Liver (tissue), 8 donors: ENCODE measurements at regions not wholly inside any gene's neighbourhood (a gene's known extent, or its start where the extent isn't known, plus 50 kb on each side); places are given as distances from the start of the nearest gene placed in this dataset.

Source experiments
- DNase-seq: peaks from one replicate; pipeline ENCODE4 v3.0.0-alpha.2; 2017; ENCODE audit warnings: low spot score
- H3K27ac ChIP-seq, 2 donors: one replicate each; pipeline ENCODE4 v1.7.0; 2013; ENCODE audit warnings: inconsistent platforms in 2 of 2, low read length in 2 of 2, control low read depth in 1 of 2, low read depth in 1 of 2, mild to moderate bottlenecking in 1 of 2
- H3K27me3 ChIP-seq, 4 donors: one replicate each; pipeline versions ENCODE4 v1.6.1 to v1.7.0; 2013; ENCODE audit warnings: low read length in 3 of 4, inconsistent platforms in 1 of 4, mild to moderate bottlenecking in 1 of 4, moderate library complexity in 1 of 4; ENCODE audit not compliant: control insufficient read depth in 4 of 4, insufficient read depth in 4 of 4
- H3K36me3 ChIP-seq, 4 donors: one replicate each; pipeline versions ENCODE4 v1.6.1 to v1.7.0; 2013; ENCODE audit warnings: low read length in 3 of 4, mild to moderate bottlenecking in 3 of 4, low read depth in 1 of 4, moderate library complexity in 1 of 4; ENCODE audit not compliant: control insufficient read depth in 4 of 4, insufficient read depth in 3 of 4
- H3K4me1 ChIP-seq, 4 donors: one replicate each; pipeline versions ENCODE4 v1.6.1 to v1.7.0; 2013; ENCODE audit warnings: low read length in 3 of 4, mild to moderate bottlenecking in 3 of 4, moderate library complexity in 1 of 4; ENCODE audit not compliant: control insufficient read depth in 4 of 4, insufficient read depth in 4 of 4
- H3K4me3 ChIP-seq, 3 donors: one replicate each; pipeline versions ENCODE4 v1.6.1 to v1.7.0; 2013; ENCODE audit warnings: low read length in 3 of 3, control low read depth in 1 of 3, low read depth in 1 of 3, mild to moderate bottlenecking in 1 of 3
- H3K9ac ChIP-seq, 2 donors: one replicate each; pipeline ENCODE4 v1.7.0; 2013; ENCODE audit warnings: low read length in 2 of 2, mild to moderate bottlenecking in 2 of 2, moderate library complexity in 2 of 2, control low read depth in 1 of 2, low read depth in 1 of 2
- H3K9me3 ChIP-seq, 4 donors: one replicate each; pipeline versions ENCODE4 v1.6.1 to v1.7.0; 2013; ENCODE audit warnings: low read length in 3 of 4; ENCODE audit not compliant: control insufficient read depth in 4 of 4
- EGR1 ChIP-seq, 2 donors: IDR thresholded peaks; 2 replicates each; pipeline ENCODE4 v1.6.1; 2016 to 2018; ENCODE audit warnings: antibody characterized with exemption in 2 of 2, low read depth in 2 of 2
- FOXA1 ChIP-seq: IDR thresholded peaks from 2 replicates; pipeline ENCODE4 v1.6.1; 2016; ENCODE audit warnings: antibody characterized with exemption
- FOXA2 ChIP-seq: IDR thresholded peaks from 2 replicates; pipeline ENCODE4 v1.6.1; 2016; ENCODE audit warnings: antibody characterized with exemption
- GABPA ChIP-seq, 2 donors: IDR thresholded peaks in 1 of 2; conservative IDR thresholded peaks in 1 of 2; 2 replicates each; pipeline ENCODE4 v1.6.1; 2016; ENCODE audit warnings: antibody characterized with exemption in 2 of 2, mild to moderate bottlenecking in 1 of 2, moderate library complexity in 1 of 2
- HNF4A ChIP-seq, 2 donors: conservative IDR thresholded peaks; 2 replicates each; pipeline ENCODE4 v1.6.1; 2016; ENCODE audit warnings: antibody characterized with exemption in 2 of 2, mild to moderate bottlenecking in 2 of 2
- HNF4G ChIP-seq: IDR thresholded peaks from 2 replicates; pipeline ENCODE4 v1.6.1; 2016; ENCODE audit warnings: antibody characterized with exemption
- JUND ChIP-seq, 2 donors: IDR thresholded peaks; 2 replicates each; pipeline ENCODE4 v1.6.1; 2016; ENCODE audit warnings: antibody characterized with exemption in 2 of 2
- NR2F2 ChIP-seq: IDR thresholded peaks from 2 replicates; pipeline ENCODE4 v1.6.1; 2016; ENCODE audit warnings: antibody characterized with exemption
- RAD21 ChIP-seq, 2 donors: IDR thresholded peaks; 2 replicates each; pipeline ENCODE4 v1.6.1; 2016; ENCODE audit warnings: antibody characterized with exemption in 2 of 2, mild to moderate bottlenecking in 2 of 2
- RXRA ChIP-seq, 2 donors: IDR thresholded peaks; 2 replicates each; pipeline ENCODE4 v1.6.1; 2017 to 2018; ENCODE audit warnings: antibody characterized with exemption in 2 of 2, mild to moderate bottlenecking in 1 of 2
- TAF1 ChIP-seq: conservative IDR thresholded peaks from 2 replicates; pipeline ENCODE4 v1.6.1; 2016; ENCODE audit warnings: antibody characterized with exemption, mild to moderate bottlenecking
- WGBS: extraction: QIAGEN DNeasy Blood & Tissue Kit; methylation state at CpG from one replicate; pipeline ENCODE4 v1.1.7; 2013; 5-methylcytosine and 5-hydroxymethylcytosine counted together
- TF ChIP-seq, protein P1 (sequence below): IDR thresholded peaks from 2 replicates; pipeline ENCODE4 v1.6.1; 2016; ENCODE audit warnings: antibody characterized with exemption
- TF ChIP-seq, protein P2 (sequence below): IDR thresholded peaks from 2 replicates; pipeline ENCODE4 v1.6.1; 2016; ENCODE audit warnings: antibody characterized with exemption
- TF ChIP-seq, protein P3 (sequence below): IDR thresholded peaks from 2 replicates; pipeline ENCODE4 v1.6.1; 2016; ENCODE audit warnings: antibody characterized with exemption
- TF ChIP-seq, protein P4 (sequence below): fragments of 150-350 bp; IDR thresholded peaks from 2 replicates; pipeline ENCODE4 v1.5.1; 2017; ENCODE audit warnings: improper control_type of control experiment, low read depth, low read length; ENCODE audit not compliant: missing input control
- TF ChIP-seq, protein P5 (sequence below): IDR thresholded peaks from 2 replicates; pipeline ENCODE4 v1.6.1; 2016; ENCODE audit warnings: antibody characterized with exemption, mild to moderate bottlenecking
- donor health status: healthy.
- donor health status: healthy.
- donor health status: healthy.
- donor health status: healthy.
- donor health status: healthy.

DNA sequence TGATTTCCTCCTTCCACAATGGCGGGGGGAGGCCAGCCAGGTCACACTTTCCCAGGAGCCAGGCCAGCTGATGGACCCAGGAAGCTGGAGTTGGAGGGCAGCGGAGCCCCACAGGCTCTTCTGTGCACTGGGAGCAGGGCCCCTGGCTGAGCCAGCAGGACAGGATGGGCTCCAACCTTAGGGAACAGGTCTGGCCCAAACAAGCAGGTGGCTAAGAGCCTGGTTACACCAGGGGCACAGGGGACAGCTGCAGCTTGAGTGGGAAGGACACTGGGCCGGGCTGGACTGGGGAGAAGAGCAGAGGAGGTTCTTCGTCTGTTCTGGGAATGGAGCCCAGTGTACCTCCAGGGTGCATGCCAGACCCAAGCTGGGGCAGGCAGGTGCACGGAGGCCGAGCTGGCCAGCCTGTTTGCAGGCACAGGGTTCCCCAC is 102.3 kb downstream of the DLL1 start:
- Histone ChIP-seq H3K9me3 (no peaks in the 10 kb centered on the region), H3K27me3 (no peaks in the 10 kb centered on the region), H3K36me3 (no peaks in the 10 kb centered on the region), H3K4me1 (no peaks in the 10 kb centered on the region), H3K4me3 (no peak overlapping the region), H3K9ac (no peak overlapping the region), H3K27ac (no peak overlapping the region)
- WGBS, result 58% methylated on average over 6 of the region's 6 CpGs
- no peak for DNase-seq
- TF ChIP-seq EGR1 (IDR thresholded peaks at IDR 0.05; ENCODE audit: low read depth in 2 of 2), result no peak
- TF ChIP-seq HNF4A (conservative IDR thresholded peaks at IDR 0.05), result no peak
- TF ChIP-seq, protein P1, sequence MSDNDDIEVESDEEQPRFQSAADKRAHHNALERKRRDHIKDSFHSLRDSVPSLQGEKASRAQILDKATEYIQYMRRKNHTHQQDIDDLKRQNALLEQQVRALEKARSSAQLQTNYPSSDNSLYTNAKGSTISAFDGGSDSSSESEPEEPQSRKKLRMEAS, result no peak
- TF ChIP-seq, protein P2, sequence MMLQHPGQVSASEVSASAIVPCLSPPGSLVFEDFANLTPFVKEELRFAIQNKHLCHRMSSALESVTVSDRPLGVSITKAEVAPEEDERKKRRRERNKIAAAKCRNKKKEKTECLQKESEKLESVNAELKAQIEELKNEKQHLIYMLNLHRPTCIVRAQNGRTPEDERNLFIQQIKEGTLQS, result no peak
- TF ChIP-seq RXRA (IDR thresholded peaks at IDR 0.05), result no peak
- TF ChIP-seq RAD21 (IDR thresholded peaks at IDR 0.05), result no peak
- TF ChIP-seq JUND (IDR thresholded peaks at IDR 0.05), result no peak
- TF ChIP-seq FOXA1, result no peak
- TF ChIP-seq HNF4G, result no peak
- no peak for TF ChIP-seq GABPA (IDR thresholded peaks at IDR 0.05 in 1 of 2, conservative IDR thresholded peaks at IDR 0.05 in 1 of 2)
- no peak for TF ChIP-seq NR2F2
- TF ChIP-seq, protein P3, sequence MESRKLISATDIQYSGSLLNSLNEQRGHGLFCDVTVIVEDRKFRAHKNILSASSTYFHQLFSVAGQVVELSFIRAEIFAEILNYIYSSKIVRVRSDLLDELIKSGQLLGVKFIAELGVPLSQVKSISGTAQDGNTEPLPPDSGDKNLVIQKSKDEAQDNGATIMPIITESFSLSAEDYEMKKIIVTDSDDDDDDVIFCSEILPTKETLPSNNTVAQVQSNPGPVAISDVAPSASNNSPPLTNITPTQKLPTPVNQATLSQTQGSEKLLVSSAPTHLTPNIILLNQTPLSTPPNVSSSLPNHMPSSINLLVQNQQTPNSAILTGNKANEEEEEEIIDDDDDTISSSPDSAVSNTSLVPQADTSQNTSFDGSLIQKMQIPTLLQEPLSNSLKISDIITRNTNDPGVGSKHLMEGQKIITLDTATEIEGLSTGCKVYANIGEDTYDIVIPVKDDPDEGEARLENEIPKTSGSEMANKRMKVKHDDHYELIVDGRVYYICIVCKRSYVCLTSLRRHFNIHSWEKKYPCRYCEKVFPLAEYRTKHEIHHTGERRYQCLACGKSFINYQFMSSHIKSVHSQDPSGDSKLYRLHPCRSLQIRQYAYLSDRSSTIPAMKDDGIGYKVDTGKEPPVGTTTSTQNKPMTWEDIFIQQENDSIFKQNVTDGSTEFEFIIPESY, result no peak
- TF ChIP-seq TAF1, result no peak

DNA sequence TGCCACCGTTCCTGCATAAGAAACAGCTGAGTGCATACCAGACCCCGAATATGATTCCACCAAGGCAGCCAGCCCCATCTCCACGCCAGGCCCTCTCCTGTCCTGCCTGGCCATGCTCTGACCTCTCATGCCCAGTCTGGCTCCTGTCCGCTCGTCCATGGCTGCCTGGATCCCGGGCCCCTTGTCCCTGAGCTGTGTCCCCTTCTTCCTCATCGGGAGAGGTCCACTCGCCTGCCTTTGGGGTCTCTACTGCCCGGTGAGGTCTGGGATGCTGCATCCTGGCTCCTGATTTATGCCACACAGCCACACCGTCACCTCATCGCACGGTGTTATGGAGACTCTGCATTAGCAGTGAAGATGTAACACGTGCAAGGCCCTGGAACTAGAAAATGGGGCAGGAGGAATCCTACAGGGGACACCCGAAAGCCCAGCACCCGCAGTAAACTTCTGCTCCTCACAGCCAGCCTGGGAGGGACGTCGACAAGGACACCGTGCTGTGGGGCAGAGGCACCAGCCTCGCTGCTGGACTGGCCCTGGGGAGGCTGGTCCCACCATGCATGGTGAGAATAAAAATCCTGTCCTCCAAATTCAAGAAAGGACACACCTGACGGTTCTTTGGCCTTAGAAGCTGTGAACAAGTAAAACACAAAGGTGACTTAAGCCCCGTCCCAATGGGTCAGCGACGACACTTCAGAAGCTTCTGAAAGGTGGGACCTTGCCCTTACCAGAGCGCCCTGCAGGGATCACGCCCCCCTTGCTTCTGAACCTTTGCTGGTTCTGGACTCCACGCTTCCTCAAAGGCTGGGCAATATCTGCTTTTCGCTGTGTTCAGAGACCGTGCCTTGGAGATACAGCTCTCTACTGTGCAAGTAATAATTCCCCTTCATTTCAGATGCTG is 103.0 kb downstream of the DLL1 start:
- Histone ChIP-seq H3K4me1 (no peaks in the 10 kb centered on the region), H3K9ac (no peak overlapping the region), H3K27ac (no peak overlapping the region), H3K36me3 (no peaks in the 10 kb centered on the region), H3K9me3 (no peaks in the 10 kb centered on the region), H3K27me3 (no peaks in the 10 kb centered on the region), H3K4me3 (no peak overlapping the region)
- WGBS, result 88% methylated on average over 28 of the region's 28 CpGs
- no peak for DNase-seq
- no peak for TF ChIP-seq FOXA2
- no peak for TF ChIP-seq TAF1
- no peak for TF ChIP-seq HNF4G
- no peak for TF ChIP-seq GABPA (IDR thresholded peaks at IDR 0.05 in 1 of 2, conservative IDR thresholded peaks at IDR 0.05 in 1 of 2)
- no peak for TF ChIP-seq JUND (IDR thresholded peaks at IDR 0.05)
- TF ChIP-seq, protein P2, result no peak
- TF ChIP-seq, protein P4, sequence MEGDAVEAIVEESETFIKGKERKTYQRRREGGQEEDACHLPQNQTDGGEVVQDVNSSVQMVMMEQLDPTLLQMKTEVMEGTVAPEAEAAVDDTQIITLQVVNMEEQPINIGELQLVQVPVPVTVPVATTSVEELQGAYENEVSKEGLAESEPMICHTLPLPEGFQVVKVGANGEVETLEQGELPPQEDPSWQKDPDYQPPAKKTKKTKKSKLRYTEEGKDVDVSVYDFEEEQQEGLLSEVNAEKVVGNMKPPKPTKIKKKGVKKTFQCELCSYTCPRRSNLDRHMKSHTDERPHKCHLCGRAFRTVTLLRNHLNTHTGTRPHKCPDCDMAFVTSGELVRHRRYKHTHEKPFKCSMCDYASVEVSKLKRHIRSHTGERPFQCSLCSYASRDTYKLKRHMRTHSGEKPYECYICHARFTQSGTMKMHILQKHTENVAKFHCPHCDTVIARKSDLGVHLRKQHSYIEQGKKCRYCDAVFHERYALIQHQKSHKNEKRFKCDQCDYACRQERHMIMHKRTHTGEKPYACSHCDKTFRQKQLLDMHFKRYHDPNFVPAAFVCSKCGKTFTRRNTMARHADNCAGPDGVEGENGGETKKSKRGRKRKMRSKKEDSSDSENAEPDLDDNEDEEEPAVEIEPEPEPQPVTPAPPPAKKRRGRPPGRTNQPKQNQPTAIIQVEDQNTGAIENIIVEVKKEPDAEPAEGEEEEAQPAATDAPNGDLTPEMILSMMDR, result no peak
- no peak for TF ChIP-seq FOXA1
- no peak for TF ChIP-seq EGR1 (IDR thresholded peaks at IDR 0.05; ENCODE audit: low read depth in 2 of 2)
- TF ChIP-seq, protein P5, sequence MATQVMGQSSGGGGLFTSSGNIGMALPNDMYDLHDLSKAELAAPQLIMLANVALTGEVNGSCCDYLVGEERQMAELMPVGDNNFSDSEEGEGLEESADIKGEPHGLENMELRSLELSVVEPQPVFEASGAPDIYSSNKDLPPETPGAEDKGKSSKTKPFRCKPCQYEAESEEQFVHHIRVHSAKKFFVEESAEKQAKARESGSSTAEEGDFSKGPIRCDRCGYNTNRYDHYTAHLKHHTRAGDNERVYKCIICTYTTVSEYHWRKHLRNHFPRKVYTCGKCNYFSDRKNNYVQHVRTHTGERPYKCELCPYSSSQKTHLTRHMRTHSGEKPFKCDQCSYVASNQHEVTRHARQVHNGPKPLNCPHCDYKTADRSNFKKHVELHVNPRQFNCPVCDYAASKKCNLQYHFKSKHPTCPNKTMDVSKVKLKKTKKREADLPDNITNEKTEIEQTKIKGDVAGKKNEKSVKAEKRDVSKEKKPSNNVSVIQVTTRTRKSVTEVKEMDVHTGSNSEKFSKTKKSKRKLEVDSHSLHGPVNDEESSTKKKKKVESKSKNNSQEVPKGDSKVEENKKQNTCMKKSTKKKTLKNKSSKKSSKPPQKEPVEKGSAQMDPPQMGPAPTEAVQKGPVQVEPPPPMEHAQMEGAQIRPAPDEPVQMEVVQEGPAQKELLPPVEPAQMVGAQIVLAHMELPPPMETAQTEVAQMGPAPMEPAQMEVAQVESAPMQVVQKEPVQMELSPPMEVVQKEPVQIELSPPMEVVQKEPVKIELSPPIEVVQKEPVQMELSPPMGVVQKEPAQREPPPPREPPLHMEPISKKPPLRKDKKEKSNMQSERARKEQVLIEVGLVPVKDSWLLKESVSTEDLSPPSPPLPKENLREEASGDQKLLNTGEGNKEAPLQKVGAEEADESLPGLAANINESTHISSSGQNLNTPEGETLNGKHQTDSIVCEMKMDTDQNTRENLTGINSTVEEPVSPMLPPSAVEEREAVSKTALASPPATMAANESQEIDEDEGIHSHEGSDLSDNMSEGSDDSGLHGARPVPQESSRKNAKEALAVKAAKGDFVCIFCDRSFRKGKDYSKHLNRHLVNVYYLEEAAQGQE, result no peak
